Activated CD8-positive, alpha-beta memory T cell treated with anti-CD3 and anti-CD28 coated beads for 4 hours (primary cell): ENCODE measurements at regions not wholly inside any gene's neighbourhood (a gene's known extent, or its start where the extent isn't known, plus 50 kb on each side); places are given as distances from the start of the nearest gene placed in this dataset.

Experiments used
- DNase-seq, 2 donors: peaks; one replicate each; pipeline ENCODE4 v3.0.0-alpha.2; 2020; ENCODE audit warnings: low read depth in 2 of 2

GRCh38 chr10:90674928-90675327, 182.9 kb downstream of the HTR7 start:
- no peak for DNase-seq

- DNase-seq = no peak
These were observed 182.2 kb downstream of the HTR7 start for GRCh38 chr10:90675621-90676020.
